ENCODE measurements at regions not wholly inside any gene's neighbourhood (a gene's known extent, or its start where the extent isn't known, plus 50 kb on each side); places are given as distances from the start of the nearest gene placed in this dataset.

DNA sequence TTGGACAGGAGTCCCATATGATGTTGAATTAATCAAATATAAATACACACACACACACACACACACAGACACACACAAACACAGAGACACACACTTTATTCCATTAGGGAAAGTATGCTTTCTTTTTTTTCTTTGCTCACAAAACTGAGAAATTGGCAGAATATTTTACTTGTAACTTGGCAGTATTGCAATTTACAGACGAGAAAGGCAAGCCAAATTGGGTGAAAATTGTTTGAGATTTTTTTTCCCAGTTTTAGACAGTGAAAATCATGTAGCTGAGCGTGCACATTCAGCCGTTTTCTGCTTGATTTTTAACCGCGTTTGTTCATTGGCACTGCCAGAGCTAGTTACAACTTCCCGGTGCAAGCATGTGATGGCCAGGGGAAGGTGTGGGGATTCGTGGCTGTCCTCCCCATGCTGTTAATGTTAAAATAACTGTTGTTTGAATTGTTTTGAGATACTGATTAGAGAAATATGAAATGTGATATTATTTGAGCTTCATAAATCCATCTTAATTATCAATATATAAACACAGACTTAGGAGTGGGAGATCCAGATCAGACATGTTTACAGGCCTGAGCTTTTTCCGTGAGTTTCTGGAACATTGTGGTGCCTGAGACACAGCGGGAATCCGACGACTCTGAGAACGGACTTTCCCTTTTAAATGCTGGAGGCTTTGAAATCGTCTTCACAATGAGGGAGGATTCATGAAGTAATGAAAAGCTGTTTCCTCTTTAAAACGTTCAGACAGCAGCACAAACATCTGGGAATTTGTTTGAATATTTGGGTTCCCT is 125.5 kb downstream of the KCNRG start:
- TF ChIP-seq, protein P1, sequence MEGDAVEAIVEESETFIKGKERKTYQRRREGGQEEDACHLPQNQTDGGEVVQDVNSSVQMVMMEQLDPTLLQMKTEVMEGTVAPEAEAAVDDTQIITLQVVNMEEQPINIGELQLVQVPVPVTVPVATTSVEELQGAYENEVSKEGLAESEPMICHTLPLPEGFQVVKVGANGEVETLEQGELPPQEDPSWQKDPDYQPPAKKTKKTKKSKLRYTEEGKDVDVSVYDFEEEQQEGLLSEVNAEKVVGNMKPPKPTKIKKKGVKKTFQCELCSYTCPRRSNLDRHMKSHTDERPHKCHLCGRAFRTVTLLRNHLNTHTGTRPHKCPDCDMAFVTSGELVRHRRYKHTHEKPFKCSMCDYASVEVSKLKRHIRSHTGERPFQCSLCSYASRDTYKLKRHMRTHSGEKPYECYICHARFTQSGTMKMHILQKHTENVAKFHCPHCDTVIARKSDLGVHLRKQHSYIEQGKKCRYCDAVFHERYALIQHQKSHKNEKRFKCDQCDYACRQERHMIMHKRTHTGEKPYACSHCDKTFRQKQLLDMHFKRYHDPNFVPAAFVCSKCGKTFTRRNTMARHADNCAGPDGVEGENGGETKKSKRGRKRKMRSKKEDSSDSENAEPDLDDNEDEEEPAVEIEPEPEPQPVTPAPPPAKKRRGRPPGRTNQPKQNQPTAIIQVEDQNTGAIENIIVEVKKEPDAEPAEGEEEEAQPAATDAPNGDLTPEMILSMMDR (tag by site-specific recombination; IDR thresholded peaks at IDR 0.05): no peak
- TF ChIP-seq, protein P2, sequence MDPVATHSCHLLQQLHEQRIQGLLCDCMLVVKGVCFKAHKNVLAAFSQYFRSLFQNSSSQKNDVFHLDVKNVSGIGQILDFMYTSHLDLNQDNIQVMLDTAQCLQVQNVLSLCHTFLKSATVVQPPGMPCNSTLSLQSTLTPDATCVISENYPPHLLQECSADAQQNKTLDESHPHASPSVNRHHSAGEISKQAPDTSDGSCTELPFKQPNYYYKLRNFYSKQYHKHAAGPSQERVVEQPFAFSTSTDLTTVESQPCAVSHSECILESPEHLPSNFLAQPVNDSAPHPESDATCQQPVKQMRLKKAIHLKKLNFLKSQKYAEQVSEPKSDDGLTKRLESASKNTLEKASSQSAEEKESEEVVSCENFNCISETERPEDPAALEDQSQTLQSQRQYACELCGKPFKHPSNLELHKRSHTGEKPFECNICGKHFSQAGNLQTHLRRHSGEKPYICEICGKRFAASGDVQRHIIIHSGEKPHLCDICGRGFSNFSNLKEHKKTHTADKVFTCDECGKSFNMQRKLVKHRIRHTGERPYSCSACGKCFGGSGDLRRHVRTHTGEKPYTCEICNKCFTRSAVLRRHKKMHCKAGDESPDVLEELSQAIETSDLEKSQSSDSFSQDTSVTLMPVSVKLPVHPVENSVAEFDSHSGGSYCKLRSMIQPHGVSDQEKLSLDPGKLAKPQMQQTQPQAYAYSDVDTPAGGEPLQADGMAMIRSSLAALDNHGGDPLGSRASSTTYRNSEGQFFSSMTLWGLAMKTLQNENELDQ (tag by site-specific recombination; IDR thresholded peaks at IDR 0.05; ENCODE audit: low read depth): no peak

Measured in HEK293 (cell line).